Activated CD4-positive, alpha-beta T cell treated with anti-CD3 and anti-CD28 coated beads for 1 hour (primary cell): ENCODE measurements at regions not wholly inside any gene's neighbourhood (a gene's known extent, or its start where the extent isn't known, plus 50 kb on each side); places are given as distances from the start of the nearest gene placed in this dataset.

Experiments used
- DNase-seq: peaks from one replicate; pipeline ENCODE4 v3.0.0-alpha.2; 2020

DNA sequence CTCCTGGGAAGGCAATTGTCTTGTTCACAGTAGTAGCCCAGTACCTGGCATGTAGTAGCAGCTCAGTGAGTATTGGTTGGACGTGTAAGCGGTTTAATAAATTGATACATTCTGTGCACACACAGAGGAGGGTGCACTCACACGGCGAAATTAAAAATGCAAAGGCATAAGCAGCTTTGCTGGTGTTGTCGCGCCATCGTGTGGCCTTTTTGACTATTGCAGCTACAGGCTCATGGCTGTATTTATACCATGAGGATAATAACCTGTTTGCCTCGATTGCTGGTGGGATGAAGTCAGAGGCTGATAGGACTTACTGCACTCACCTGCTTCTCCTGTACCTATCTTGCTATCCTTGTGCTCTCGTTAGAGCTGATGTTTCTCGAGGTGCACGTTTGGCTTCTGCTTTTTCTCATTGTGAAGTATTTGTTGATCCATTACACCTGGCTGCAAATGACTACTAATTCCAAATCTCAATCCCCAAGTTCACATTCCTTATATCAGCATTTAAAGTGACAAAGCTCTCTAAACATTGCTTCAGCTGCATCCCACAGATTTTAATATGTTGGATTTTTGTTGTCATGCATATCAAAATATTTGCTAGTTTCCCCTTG lies 61.5 kb downstream of the TBXT start:
- peak; percentile 46 for DNase-seq

DNA sequence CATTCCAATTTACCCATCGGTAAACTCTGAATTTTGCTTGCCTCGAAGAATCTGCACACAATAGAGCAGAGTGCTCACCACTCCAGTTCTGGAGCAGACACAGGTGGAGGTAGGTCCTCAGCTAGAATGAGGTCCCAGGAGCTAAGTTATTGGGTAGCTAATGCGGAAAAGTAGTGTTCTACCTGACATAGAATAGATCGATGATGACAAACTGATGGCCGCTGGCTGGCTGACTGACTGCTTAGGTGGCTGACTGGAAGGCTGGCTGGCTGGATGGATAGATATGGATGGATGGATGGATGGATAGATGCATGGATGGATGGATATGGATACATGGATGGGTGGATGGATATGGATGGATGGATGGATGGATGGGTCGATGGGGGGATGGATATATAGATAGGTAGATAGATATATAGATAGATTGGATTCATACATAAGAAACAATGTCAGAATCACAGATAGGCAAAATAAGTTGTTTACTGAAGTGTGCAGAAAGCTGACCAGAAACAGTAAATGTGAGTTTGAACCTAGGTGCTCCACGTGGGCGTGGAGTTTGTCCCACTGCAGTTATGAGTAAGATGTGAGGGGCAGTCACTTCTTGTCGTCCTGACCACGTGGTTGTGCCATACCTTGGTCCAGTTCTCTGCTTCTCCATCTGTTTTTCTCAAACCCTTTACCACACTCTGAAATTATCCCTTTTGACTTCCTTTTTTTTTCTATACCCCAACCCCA lies 62.1 kb downstream of the TBXT start:
- no peak for DNase-seq

DNA sequence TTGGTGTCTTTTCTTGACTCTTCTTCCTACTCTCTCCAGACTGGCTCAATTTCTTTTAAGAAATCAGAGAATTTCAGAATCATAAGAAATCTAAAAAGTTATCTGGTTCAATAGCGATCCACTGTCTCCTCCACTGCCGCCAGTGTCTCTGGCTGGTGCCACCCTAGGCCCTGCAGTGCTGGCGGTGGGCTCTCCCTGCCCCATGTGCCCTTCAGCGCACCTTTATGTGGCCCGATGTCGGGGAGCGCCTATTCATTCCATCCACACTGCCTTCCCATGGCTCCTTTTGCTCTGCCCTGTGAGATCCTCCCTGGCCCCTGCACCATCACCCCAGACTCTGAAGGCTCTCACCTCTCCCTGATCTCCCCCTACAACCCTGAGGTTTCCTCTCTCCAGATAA lies 62.8 kb downstream of the TBXT start:
- DNase-seq = no peak

DNA sequence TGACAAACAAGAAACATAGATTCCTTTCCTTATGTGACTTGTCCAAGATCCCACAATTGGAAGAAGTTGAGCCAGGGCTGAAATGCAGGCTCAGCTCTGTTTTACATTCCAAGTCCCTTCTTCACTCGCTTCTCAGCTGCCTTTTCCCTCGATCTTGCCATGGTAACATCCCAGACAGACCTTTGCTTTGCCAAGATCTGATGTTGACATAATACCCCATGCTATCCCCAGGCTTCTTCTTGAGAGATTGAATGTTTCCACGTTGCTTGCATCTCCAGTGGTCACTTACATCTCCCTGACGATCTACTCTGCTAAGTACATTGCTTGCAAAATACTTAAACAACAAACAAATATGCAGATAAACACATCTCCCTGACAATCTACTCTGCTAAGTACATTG lies 63.5 kb downstream of the TBXT start:
- no peak for DNase-seq

DNA sequence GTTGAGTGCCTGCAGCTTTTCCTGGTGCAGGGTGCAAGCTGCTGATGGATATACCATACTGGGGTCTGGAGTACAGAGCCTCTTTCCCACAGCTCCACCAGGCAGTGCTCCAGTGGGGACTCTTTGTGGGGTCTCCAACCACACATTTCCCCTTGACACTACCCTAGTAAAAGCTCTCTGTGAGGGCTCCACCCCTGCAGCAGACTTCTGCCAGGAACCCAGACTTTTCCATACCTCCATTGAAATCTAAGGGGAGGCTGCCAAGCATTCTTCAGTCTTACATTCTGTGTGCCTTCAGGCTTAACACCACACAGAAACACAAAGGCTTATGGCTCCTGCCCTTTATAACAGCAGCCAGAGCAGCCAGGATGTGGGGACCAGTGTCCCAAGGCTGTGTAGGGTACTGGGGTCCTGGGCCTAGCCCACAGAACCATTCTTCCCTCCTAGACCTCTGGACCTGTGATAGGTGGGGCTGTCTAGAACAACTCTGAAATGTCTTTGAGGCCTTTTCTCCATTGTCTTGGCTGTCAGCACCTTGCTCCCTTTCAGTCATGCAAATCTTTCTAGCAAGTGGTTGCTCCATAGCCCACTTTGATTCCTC lies 65.7 kb downstream of the TBXT start:
- DNase-seq = no peak

DNA sequence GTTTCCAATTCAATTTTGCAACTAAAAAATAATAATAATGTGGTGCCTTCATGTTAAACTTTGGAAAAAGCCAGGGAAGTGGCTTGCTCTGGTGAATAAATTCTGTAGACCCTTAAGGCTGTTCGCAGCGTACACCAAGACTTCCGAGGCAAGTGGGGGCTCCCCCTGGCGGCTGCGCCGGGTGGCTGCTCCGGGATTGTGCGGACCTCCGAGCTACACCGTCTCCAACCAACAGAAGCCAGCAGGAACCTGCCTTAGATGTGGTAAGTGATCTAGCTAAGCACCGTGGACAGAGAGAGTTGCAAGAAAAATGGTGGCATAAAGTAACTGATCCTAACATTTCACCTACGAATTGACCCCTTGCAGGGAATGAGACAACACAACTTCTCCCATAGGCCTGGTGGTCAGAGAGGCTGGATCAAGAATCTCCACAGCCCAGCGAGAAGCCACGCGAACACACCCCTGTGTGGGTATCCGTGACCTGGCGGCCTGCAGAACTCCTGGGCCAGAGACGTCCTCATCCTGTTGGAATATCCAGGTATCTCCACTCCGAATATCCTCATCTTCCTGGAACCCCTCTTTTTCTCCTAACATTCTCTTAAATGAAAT lies 69.6 kb downstream of the TBXT start:
- DNase-seq = peak; percentile 34

DNA sequence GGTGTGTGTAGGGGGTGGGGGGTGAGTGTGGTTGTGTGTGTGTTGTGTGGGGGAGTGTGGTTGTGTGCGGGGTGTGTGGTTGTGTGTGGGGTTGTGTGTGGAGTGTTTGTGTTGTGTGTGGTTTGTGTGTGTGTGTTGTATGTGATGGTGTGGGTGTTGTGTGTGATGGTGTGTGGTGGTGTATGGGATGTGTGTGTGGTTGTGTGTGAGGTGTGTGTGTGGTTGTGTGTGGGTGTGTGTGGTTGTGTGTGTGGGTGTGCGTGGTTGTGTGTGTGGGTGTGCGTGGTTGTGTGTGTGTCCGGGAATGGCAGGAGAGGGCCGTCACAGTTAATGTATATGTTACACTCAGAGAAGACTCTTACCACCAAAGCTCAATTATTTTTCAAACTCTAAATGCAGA lies 79.8 kb downstream of the TBXT start:
- no peak for DNase-seq

DNA sequence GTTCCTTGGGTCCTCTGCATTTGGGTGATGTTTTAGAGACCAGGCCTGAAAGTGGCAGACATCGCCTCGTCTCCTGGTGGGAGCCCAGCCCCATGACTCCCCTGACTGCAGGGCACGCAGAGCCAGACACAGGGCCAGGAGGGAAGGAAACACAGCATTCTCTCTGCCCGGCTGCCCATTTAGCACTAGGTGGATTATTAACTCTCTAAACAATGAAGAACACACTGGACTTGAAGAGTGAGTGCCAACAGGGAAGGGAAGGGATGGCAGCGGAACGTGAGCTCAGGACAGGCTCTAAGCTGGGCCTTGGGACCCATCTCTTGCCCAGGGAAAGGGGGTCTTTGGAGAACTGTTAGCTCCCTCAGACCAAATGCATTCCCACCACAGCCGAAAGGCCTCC lies 80.4 kb downstream of the TBXT start:
- no peak for DNase-seq

DNA sequence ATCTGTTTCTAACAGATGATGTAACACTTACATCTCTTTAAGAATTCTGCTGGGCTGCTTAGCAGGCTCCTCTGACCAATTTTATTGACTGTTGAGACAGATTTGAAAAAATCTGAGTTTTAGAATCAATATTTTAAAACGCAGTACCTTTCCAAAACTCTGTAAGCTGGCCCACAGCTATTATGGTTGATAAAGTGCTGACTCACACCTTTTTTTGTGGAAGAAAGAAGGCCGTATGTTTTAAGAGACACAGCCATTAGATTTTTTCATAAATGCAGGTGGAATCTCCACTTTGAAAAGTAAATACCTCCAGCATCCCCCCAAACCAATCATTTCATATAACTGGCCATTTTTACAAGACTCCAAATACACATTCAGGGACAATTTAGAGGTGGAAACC lies 82.2 kb downstream of the TBXT start:
- no peak for DNase-seq

DNA sequence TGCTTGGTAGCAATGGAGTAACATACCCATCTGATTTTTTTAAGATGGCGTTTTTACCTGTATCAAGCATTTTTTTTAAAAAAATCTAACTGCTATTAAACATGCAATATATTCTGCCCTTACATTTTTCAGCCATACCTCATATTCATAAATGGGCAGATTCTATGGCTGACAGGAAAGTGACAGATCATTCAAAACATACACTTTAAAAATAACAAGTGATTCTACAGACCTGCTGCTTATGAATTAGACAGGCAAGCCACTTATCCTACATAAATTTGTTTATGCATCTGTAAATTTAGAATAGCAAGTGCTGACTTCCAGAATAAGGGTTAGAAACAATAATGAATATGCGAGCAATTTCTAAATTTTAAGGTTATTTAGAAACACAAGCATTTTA lies 82.7 kb downstream of the TBXT start:
- DNase-seq = no peak

DNA sequence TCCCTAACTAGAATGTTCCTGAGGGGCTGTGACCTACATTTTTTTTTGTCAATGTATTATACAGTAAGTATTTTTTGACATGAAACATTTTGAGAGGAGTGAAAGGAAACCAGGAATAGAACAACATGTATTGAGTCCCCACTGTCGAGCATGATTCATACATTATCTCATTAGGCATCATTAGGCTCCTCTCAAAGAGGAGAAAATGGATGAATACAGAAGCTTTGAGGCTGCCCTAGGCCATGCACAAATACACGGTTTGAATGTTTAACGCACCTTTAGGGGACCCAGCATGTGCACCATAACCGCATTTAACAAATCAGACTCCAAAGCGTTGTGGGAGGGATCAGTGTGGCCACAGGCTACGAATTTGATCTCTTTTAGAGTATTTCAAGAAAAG lies 87.8 kb downstream of the TBXT start:
- no peak for DNase-seq

DNA sequence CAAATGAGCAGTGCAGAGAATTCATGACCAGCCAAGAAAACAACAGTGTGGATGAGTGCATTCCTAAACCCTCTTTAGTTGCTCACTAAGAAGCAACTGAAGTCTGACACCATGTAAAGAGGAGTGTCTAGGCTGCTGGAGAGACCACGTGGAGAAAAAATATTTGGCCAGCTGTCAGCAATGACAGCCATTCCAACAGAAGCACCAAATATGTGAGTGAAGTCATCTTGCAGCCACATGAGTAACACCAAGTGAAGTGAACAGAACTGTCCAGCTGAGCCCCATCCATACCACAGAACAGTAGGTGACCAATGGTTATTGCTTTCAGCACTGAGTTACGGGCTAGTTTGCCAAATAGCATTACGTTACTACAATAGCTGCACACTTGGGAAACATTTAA lies 89.4 kb downstream of the TBXT start:
- no peak for DNase-seq

DNA sequence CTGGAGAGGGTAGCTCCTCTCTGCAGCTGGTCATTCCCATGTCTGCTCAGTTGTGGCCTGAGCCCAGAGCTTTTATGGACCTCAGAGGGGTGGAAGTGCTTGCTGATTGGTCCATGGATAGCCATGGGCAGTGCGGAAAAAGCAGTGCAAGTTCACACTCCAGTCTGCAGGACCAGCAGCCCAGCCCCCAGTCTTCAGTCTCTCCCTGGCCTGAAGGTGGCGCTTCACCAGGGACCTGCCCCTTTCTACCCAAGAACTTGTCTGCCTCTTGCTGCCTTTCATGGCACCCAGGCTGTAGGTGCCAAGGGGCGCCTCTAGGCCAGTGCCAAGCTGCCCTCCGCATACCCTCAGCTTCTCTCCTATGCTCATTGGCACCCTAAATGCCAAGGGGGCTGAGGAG lies 91.0 kb downstream of the TBXT start:
- no peak for DNase-seq

DNA sequence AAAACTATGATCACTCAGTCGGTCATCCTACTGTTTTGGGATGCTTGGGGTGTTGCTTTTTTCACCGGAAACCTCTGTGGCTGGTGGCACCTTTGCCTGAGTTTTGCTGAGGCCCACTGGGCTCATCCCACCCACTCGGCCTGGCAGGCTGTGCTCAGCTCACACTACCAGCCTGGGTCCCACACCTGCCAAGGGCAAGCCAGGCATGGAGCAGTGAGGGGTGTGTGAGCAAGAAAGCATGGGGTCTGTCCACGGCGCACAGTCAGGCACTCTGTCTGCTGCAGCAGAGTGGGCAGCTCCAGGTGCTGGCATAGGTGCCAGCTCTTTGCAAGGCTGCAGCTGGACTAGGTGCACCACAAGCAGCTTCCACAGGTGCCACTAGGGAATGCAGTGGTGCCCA lies 91.7 kb downstream of the TBXT start:
- DNase-seq = no peak

DNA sequence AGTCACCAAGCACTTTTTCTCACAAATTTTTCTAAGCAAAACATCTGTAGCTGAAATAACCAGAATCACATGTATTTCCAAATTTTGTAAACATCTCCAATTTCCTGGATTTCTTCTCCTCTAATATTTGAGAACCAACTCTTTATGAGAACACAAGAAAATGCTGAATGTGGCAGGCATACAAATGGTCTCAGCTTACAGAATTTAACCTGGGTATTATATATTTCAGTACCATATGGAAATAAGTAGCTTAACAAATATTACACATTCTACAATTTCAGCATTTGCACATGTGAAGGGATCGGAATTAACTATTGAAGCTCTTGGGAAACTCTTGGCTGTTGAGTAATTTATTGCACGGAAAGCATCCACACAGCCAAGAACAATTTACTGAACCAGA lies 92.5 kb downstream of the TBXT start:
- DNase-seq = no peak

DNA sequence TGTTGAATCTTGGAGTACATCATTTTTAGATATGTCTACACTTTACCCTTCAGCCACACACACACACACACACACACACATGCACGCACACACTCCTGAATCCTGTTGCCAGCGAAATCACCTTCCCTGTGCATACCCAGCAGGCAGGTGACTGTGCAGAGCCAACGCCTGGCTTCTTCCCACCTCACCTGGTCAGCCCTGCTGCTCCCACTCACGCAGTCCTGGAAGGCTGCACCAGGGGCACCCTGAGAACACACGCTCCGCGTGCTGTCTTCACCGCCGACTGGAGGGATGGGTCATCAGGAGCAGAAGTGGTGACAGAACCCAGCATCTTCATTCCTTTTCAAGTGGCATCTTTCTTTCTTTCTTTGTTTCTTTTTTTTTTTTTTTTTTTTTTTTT lies 94.6 kb downstream of the TBXT start:
- no peak for DNase-seq

DNA sequence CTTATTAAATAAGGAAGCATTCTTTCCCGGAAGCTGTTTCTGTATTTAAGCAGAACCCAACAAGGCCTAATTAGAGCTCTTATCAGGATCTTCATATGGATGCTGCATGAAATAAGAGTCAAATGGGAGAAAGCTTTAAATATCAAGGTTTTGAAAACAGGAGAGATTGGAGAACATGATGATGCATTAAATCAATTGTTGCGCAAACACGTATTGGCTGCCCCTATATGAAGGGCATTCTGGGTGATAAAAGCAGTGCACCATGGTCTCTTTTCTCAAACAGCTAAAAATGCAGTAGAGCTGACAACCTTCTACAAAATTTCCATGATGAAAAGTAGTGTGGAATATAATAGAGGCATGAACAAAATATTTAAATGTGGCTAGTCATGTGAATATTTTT lies 98.9 kb downstream of the TBXT start:
- no peak for DNase-seq

DNA sequence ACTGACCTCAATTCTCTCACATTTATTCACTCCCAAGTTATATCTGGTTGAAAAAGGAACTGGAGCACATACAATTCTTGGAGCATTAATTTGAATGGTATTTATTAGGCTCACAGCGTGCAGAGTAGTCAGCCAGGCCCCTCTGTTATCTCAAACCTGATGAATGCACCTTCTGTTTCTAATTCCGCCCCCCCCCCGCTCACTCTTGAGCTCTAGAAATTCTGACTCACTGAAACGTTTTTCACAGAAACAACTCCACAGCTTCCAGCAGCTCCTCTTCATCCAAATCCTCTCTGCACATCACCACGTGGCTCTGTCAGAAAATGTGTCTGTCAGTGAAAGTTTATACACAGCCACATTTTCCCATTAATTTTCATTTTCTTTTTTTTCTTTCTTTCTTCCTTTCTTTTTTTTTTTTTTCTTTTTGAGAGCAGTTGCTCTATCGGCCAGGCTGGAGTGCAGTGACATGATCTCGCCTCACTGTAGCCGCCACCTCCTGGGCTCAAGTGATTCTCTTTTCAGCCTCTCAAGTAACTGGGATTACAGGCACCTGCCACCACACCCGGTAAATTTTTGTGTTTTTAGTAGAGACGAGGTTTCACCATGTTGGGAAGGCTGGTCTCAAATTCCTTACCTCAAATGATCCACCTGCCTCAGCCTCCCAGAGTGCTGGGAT lies 109.4 kb downstream of the TBXT start:
- DNase-seq = no peak

DNA sequence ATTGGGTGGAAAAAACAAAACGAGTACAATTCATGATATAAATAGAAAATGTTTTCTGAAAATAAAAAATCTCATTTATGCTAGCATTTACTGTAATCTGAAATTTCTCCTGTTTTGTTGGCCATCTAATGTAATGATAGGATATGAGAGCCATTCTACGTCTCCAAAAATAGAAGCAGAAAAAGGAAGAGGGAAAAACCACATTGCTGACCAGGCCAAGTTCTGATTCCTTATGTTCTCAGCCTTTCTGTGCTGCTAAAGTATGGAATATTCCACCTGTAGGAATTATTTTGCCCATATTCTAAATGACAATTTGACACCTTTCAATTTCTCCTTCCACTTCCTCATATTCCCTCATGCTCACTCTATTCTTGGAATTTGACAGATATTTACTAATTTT lies 110.2 kb downstream of the TBXT start:
- no peak for DNase-seq

DNA sequence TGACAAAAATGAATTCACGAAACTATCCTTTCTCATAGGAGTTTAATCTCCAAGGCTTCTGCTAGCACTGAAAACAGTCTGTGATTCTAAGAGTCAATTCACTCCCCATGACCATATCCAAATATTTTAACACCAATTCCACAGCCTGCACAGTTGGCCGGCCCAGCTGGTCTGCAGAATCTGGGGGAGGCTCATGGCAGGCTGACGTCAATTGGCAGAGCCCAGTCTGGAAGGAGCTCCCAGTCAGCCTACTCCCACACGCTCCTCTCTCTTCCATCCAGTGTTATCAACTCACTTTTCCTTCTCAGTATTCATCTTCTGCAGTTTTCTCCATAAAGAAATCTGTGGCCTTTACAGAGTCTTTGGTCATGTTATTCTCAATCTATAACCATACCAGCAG lies 111.0 kb downstream of the TBXT start:
- DNase-seq = no peak

DNA sequence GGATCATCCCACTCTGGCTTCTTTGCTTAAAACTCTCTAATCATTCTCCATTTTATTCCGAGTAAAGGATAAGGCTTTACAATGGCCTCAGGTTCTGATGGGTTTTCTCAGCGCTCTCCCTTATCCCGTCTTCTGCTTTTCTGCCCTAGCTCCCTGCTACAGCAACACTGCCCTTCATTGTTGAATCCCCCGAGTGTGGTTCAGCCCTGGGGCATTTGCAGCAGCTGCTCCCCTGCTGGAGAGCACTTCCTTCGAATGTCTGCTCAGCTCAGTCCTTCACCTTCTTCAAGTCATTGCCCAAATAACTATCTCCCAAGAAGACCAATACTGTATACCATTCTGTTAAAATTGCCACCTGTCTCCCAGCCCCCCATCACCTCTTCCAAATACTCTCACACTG lies 111.8 kb downstream of the TBXT start:
- DNase-seq = no peak

DNA sequence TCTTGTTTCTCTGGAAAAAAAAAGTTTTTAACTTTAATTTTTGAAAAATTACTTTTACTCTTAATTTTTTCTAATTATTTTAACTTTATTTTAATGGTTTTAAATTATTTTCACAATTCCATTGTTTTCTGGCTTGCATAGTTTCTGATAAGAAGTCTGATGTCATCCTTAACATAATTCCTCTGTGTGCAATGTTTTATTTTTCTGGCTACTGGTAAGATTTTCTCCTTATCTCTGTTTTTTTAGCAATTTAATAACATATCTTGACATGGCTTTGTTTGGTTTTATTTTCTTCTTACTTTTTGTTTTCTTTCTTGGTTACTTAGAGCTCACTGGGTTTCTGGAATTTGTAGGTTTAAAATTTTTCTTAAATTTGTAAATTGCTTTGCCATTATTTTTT lies 114.8 kb downstream of the TBXT start:
- no peak for DNase-seq

DNA sequence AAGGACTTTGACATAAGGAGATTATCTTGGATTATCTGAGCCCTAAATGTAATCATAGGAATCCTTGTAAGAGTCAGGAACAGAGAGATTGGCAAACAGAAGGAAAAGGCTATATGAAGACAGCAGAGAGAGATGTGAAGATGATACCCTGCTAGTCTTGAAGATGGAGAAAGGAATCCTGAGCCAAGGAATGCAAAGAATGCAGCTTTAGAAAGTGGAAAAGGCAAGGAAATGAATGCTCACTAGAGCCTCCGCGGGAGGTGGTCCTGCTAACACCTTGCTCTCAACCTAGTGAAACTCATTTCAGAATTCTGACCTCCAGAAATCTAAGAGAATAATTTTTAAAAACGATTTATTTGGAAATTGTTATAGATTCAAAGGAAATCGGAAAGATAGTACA lies 117.1 kb downstream of the TBXT start:
- DNase-seq = no peak

DNA sequence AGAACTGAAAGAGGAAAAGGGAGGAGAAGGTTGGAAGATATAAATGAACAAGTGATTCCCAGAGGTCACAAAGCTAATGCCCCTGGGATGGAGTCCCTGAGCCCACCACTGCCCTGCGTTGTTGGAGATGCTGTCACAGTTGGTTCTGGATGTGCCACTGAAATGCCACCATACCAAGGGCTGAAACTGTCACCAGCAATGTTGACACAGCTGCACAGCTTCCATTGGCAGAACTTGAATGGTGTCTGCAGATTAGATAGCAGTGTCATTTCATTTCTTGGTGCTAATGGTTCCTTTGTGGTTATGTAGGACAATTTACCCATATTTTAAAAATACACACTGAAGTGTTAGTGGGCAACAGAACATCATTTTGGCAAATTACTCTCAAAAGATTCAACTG lies 120.7 kb downstream of the TBXT start:
- no peak for DNase-seq
